NT2/D1 (cell line): ENCODE measurements at regions not wholly inside any gene's neighbourhood (a gene's known extent, or its start where the extent isn't known, plus 50 kb on each side); places are given as distances from the start of the nearest gene placed in this dataset.

Experiments used
- DNase-seq: peaks from one replicate; pipeline ENCODE4 v3.0.0-alpha.2; 2011; ENCODE audit warnings: low read depth, low spot score
- H3K27me3 ChIP-seq: 2 replicates; pipeline ENCODE4 v1.6.0; 2011; ENCODE audit warnings: mild to moderate bottlenecking; ENCODE audit not compliant: insufficient read length, insufficient read depth
- H3K36me3 ChIP-seq: 2 replicates; pipeline ENCODE4 v1.6.1; 2011; ENCODE audit warnings: mild to moderate bottlenecking, low read length, mixed read lengths; ENCODE audit not compliant: insufficient read depth, insufficient read length
- H3K4me1 ChIP-seq: 2 replicates; pipeline ENCODE4 v1.5.1; 2011; ENCODE audit not compliant: insufficient read depth, insufficient read length
- H3K4me3 ChIP-seq: 2 replicates; pipeline ENCODE4 v1.5.1; 2011; ENCODE audit warnings: low read depth; ENCODE audit not compliant: insufficient read length
- H3K9ac ChIP-seq: 2 replicates; pipeline ENCODE4 v1.6.0; 2011; ENCODE audit warnings: low read depth; ENCODE audit not compliant: insufficient read length
- H3K9me3 ChIP-seq: 2 replicates; pipeline ENCODE4 v1.5.1; 2011; ENCODE audit warnings: mild to moderate bottlenecking, low read length; ENCODE audit not compliant: insufficient read depth
- SUZ12 ChIP-seq: IDR thresholded peaks from 2 replicates; pipeline ENCODE4 v1.6.1; 2011; ENCODE audit not compliant: insufficient read length, insufficient read depth; ENCODE audit errors: extremely low read depth
- YY1 ChIP-seq: IDR thresholded peaks from 2 replicates; pipeline ENCODE4 v1.6.1; 2011; ENCODE audit not compliant: insufficient read length, insufficient read depth
- ZNF274 ChIP-seq: IDR thresholded peaks from 2 replicates; pipeline ENCODE4 v1.6.1; 2011; ENCODE audit warnings: mild to moderate bottlenecking, low read depth, low read length

GRCh38 chr17:53736516-53737240 lies 86.0 kb upstream of the KIF2B start:
- H3K4me1 ChIP-seq: no peaks in the 10 kb centered on the region
- no peak for TF ChIP-seq SUZ12
- TF ChIP-seq ZNF274: no peak
- TF ChIP-seq YY1: no peak
- no peaks in the 10 kb centered on the region for H3K27me3 ChIP-seq
- no peaks in the 10 kb centered on the region for H3K9me3 ChIP-seq
- DNase-seq: no peak
- H3K9ac ChIP-seq: no peak overlapping the region
- no peak overlapping the region for H3K4me3 ChIP-seq
- no peaks in the 10 kb centered on the region for H3K36me3 ChIP-seq

DNA sequence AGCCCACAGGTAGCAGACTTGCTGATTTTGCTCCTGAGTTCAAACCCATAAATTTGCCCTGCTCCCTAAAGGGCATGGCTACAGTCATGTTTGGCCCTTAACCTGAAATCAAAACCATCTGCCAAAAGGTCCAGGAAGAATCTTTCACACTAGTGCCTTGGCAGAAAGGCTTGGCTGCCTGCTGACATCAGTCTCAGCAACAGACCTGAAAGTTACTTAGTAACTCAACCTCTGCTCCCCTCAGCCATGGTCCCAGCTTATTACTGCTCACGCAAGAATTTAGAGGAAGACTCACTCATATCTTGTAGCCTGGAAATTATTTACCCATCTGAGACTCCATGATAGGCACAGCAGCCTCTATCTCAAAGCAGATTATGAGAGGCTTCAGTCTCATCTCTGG lies 98.0 kb upstream of the KIF2B start:
- no peak overlapping the region for H3K4me3 ChIP-seq
- TF ChIP-seq YY1 (no peak), SUZ12 (no peak), ZNF274 (no peak)
- DNase-seq: no peak

GRCh38 chr17:53722407-53722806 lies 100.3 kb upstream of the KIF2B start:
- no peak for DNase-seq
- Histone ChIP-seq H3K9ac (no peak overlapping the region), H3K36me3 (no peaks in the 10 kb centered on the region), H3K27me3 (no peaks in the 10 kb centered on the region), H3K4me1 (no peaks in the 10 kb centered on the region), H3K4me3 (no peak overlapping the region), H3K9me3 (peaks cover 34% of the 10 kb centered on the region)
- TF ChIP-seq YY1: no peak
- TF ChIP-seq ZNF274: no peak
- TF ChIP-seq SUZ12: no peak

More for the DNA sequence above, 98.0 kb upstream of the KIF2B start:
- no peaks in the 10 kb centered on the region for H3K36me3 ChIP-seq
- no peak overlapping the region for H3K9ac ChIP-seq
- H3K9me3 ChIP-seq: peaks cover 47% of the 10 kb centered on the region
- H3K4me1 ChIP-seq: no peaks in the 10 kb centered on the region
- no peaks in the 10 kb centered on the region for H3K27me3 ChIP-seq

- TF ChIP-seq YY1: no peak
- TF ChIP-seq SUZ12: no peak
- TF ChIP-seq ZNF274: no peak
- H3K36me3 ChIP-seq: no peaks in the 10 kb centered on the region
- DNase-seq: no peak
- H3K9ac ChIP-seq: no peak overlapping the region
- peaks cover 22% of the 10 kb centered on the region; the same call in 1 of the 2 replicates for H3K9me3 ChIP-seq
- no peak overlapping the region for H3K4me3 ChIP-seq
- H3K4me1 ChIP-seq: no peaks in the 10 kb centered on the region
- no peaks in the 10 kb centered on the region for H3K27me3 ChIP-seq
These were observed 101.6 kb upstream of the KIF2B start for GRCh38 chr17:53721101-53721500.

DNA sequence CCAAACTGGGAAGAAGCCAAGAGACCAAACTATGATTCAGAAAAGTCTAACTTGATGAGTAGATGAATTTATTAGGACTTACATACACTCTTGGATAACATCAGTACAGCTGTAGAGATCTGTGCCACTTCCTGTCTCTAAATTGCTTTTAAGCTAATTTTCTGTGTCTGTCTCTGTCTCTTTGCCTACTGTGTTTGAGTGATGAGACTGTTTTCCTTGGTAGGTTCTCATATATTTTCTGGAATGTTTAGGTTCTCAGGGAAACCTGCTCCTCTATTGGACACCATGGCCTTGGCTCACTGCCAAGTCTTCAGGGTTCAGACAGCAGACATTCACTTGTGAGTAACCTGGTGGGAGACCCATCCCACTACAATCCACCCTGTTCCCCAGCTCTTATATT lies 103.5 kb upstream of the KIF2B start:
- H3K27me3 ChIP-seq: no peaks in the 10 kb centered on the region
- no peaks in the 10 kb centered on the region for H3K36me3 ChIP-seq
- TF ChIP-seq ZNF274: no peak
- TF ChIP-seq SUZ12: no peak
- TF ChIP-seq YY1: no peak
- no peak for DNase-seq
- H3K4me1 ChIP-seq: no peaks in the 10 kb centered on the region
- no peak overlapping the region for H3K9ac ChIP-seq
- H3K9me3 ChIP-seq: 0 out of 2 replicates have a peak, but pooled peaks cover 4% of the 10 kb centered on the region
- H3K4me3 ChIP-seq: no peak overlapping the region

- Histone ChIP-seq H3K4me1 (no peaks in the 10 kb centered on the region), H3K9me3 (no peaks in the 10 kb centered on the region)
- no peak for TF ChIP-seq YY1
- no peak for TF ChIP-seq ZNF274
- no peak for TF ChIP-seq SUZ12
These were observed 115.2 kb upstream of the KIF2B start for GRCh38 chr17:53707566-53707965.

GRCh38 chr17:53696286-53696685 lies 126.4 kb upstream of the KIF2B start:
- Histone ChIP-seq H3K27me3 (no peaks in the 10 kb centered on the region), H3K4me3 (no peak overlapping the region), H3K9me3 (no peaks in the 10 kb centered on the region), H3K9ac (no peak overlapping the region), H3K4me1 (no peaks in the 10 kb centered on the region), H3K36me3 (no peaks in the 10 kb centered on the region)
- TF ChIP-seq ZNF274 (no peak), YY1 (no peak), SUZ12 (no peak)
- DNase-seq: no peak

More at GRCh38 chr17:53707566-53707965, 115.2 kb upstream of the KIF2B start:
- no peak for DNase-seq
- H3K27me3 ChIP-seq: no peaks in the 10 kb centered on the region
- no peaks in the 10 kb centered on the region for H3K36me3 ChIP-seq
- no peak overlapping the region for H3K4me3 ChIP-seq
- H3K9ac ChIP-seq: no peak overlapping the region
